ENCODE measurements at regions not wholly inside any gene's neighbourhood (a gene's known extent, or its start where the extent isn't known, plus 50 kb on each side); places are given as distances from the start of the nearest gene placed in this dataset.
"Not testable (repeated sequence)": the region's sequence is repeated elsewhere in the genome, so short reads cannot be mapped to it uniquely, and the experiment has no call there.

GRCh38 chr18:54662986-54663385, 71.9 kb downstream of the DYNAP start:
- DNase-seq = no peak

GRCh38 chr18:54669701-54670100, 78.7 kb downstream of the DYNAP start:
- not testable (repeated sequence) for DNase-seq

GRCh38 chr18:54671291-54671881, 80.3 kb downstream of the DYNAP start:
- peak; percentile 56 for DNase-seq

- DNase-seq = no peak
These were observed 81.1 kb downstream of the DYNAP start for GRCh38 chr18:54672109-54672508.

GRCh38 chr18:54672846-54673475, 81.9 kb downstream of the DYNAP start:
- DNase-seq = no peak

GRCh38 chr18:54673936-54674335, 82.9 kb downstream of the DYNAP start:
- DNase-seq = no peak

GRCh38 chr18:54675076-54675475, 84.0 kb downstream of the DYNAP start:
- no peak for DNase-seq

GRCh38 chr18:54679318-54680149, 88.5 kb downstream of the DYNAP start:
- peak; percentile 35 for DNase-seq

- DNase-seq = no peak
These were observed 93.7 kb downstream of the DYNAP start for GRCh38 chr18:54684784-54685183.

- no peak for DNase-seq
These were observed 98.3 kb downstream of the DYNAP start for GRCh38 chr18:54689319-54689718.

GRCh38 chr18:54690198-54690597, 99.2 kb downstream of the DYNAP start:
- no peak for DNase-seq

GRCh38 chr18:54692463-54692862, 101.4 kb downstream of the DYNAP start:
- DNase-seq = no peak

- DNase-seq = no peak
These were observed 105.7 kb downstream of the DYNAP start for GRCh38 chr18:54696616-54697293.

- no peak for DNase-seq
These were observed 109.5 kb downstream of the DYNAP start for GRCh38 chr18:54700580-54700979.

- no peak for DNase-seq
These were observed 111.6 kb downstream of the DYNAP start for GRCh38 chr18:54702686-54703085.

GRCh38 chr18:54710074-54710899, 118.0 kb upstream of the RAB27B start:
- no peak for DNase-seq

GRCh38 chr18:54710900-54711281, 117.4 kb upstream of the RAB27B start:
- no peak for DNase-seq

- no peak for DNase-seq
These were observed 116.0 kb upstream of the RAB27B start for GRCh38 chr18:54712306-54712705.

- no peak for DNase-seq
These were observed 115.5 kb upstream of the RAB27B start for GRCh38 chr18:54712758-54713157.

GRCh38 chr18:54713386-54713785, 114.9 kb upstream of the RAB27B start:
- DNase-seq = no peak

GRCh38 chr18:54714851-54715250, 113.4 kb upstream of the RAB27B start:
- no peak for DNase-seq

GRCh38 chr18:54716586-54716985, 111.7 kb upstream of the RAB27B start:
- no peak for DNase-seq
